HG03039 (cell line): ENCODE measurements at regions not wholly inside any gene's neighbourhood (a gene's known extent, or its start where the extent isn't known, plus 50 kb on each side); places are given as distances from the start of the nearest gene placed in this dataset.

Experiments used
- ATAC-seq: cut with Tn5 transposase; IDR thresholded peaks from one replicate; pipeline ENCODE4 v1.9.1; 2021; ENCODE audit warnings: mild to moderate bottlenecking, moderate library complexity; ENCODE audit not compliant: unreplicated experiment

GRCh38 chr13:73939071-73939380 is 195.2 kb downstream of the KLF12 start:
- no peak for ATAC-seq

DNA sequence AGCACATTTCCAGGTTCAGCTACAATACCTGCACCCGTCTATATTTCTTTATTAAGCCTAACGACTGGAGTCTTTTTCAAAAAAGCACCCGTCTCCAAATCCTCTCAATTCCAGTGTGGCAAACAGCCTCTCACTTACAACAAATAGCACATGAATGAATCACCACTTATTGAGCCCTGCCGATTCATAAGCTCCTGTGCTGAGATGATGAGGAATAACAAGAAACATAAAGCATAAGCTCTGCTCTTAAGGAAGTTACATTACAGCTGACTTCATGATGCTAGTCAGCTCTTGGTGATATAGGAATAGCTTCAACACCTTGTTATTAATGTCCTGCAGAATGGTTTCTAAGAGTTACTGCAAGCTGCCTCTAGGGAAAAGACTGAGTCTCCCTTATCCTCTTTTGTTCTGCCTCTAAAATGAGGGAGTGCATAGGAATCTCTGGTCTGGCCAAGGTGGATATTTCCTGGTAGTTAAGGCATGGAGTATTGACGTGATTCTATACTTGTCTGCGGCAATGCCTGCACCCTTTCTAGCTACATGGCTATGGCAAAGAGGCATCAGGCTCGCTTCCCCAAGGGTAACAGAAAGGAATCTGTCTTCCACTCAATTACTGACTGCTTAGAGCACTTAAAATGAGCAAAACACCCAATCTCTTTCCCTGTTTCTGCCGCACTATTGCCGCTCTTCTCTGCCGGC is 195.7 kb downstream of the KLF12 start:
- ATAC-seq, result no peak

- no peak for ATAC-seq
Observed at GRCh38 chr13:73937441-73937840, 196.8 kb downstream of the KLF12 start.

DNA sequence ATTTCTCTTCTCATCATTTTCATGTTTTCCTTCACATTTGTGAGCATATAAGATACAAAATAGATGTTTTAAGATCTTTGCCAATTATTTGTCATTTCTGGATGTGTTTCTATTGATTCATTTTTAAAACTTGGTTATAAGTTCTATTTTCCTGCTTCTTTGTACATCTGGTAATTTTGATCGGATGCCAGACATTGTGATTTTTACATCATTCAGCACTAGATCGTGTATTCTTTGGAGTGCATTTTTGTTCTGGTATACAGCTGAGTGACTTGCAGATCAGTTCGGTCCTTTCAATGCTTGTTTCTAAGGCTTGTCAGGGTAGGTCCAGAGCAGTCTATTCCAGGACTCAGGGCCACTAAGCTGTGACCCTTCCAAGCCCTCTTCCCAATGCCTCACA is 198.2 kb downstream of the KLF12 start:
- no peak for ATAC-seq

- ATAC-seq, result no peak
Observed at GRCh38 chr13:73934771-73935170, 199.4 kb downstream of the KLF12 start.

DNA sequence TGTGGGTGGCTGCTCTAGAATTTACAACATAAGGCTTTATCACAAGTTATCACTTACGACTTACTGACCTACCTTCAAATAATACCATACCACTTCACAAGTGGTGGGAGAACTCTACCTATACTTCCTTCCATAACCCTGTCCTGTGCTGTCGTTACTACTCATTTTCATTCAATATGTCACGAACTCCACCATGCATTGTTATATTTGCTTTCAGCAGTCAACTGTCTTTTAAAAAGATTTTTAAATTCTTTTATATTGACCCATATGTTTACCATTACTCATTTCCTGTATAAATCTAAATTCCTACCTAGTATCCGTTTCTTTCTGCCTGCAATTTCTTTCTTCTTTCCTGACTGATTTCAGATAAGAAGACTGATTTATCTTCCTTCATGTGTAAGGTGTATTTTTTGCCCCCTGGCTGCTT is 200.0 kb downstream of the KLF12 start:
- no peak for ATAC-seq

DNA sequence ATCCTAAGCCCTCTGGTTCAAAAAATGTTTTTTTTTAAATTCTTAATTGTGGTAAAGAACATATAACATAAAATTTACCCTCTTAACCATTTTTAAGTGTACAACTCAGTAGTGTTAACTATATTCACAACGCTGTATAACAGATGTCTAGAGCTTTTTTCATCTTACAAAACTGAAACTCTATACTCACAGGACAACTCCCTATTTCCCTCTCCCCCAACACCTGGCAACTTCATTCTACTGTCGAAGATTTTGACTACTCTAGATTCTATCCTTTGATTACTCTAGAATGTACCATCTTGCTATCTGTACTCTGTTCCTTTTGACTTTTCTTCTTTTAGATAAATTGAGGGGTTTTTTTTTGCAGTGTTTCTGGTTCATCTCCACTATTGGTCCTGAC is 200.4 kb downstream of the KLF12 start:
- no peak for ATAC-seq

- no peak for ATAC-seq
Observed at GRCh38 chr13:73932091-73932490, 202.1 kb downstream of the KLF12 start.

DNA sequence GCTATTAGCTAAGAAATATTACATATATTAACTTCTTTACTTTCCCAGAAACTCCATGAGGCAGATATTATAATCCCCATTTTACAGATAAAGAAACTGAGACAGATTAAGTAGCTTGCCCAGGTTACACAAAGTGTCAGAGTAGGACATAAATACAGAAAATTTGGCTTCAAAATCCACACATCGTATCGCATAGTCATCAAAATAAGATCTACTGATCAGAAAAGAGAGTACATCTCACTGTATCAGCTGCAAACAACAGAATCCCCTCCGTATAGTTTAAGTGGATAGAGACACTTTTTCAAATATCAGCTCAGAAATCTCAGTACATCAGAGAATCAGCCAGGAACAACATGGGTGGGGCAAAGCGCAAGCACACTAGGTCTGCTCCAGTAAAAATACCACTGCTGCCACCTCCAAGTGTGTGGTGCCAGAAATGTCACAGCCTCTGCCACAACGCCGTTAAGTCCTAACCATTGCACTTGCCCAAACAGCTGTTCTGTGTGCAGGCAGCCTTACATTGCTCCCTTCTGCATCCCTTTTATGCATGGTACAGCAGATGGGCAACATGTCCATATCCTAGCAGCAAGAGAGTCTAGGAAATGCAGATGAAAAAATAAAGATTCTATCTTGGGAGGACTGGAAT is 204.8 kb downstream of the KLF12 start:
- ATAC-seq, result no peak

DNA sequence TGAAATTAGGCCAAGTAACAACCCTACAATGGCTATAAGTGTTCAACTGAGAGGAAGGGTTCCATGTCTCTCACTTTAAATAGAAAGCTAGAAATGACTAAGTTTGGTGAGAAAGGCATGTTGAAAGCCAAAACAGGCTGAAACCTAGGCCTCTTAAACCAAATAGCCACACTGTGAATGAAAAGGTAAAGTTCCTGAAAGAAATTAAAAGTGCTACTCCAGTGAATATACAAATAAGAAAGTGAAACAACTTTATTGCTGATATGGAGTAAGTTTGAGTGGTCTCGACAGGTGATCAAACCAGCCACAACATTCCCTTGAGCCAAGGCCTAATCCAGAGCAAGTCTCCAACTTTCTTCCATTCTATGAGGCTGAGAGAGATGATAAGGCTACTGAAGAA is 209.6 kb downstream of the KLF12 start:
- peak; percentile 92 for ATAC-seq

DNA sequence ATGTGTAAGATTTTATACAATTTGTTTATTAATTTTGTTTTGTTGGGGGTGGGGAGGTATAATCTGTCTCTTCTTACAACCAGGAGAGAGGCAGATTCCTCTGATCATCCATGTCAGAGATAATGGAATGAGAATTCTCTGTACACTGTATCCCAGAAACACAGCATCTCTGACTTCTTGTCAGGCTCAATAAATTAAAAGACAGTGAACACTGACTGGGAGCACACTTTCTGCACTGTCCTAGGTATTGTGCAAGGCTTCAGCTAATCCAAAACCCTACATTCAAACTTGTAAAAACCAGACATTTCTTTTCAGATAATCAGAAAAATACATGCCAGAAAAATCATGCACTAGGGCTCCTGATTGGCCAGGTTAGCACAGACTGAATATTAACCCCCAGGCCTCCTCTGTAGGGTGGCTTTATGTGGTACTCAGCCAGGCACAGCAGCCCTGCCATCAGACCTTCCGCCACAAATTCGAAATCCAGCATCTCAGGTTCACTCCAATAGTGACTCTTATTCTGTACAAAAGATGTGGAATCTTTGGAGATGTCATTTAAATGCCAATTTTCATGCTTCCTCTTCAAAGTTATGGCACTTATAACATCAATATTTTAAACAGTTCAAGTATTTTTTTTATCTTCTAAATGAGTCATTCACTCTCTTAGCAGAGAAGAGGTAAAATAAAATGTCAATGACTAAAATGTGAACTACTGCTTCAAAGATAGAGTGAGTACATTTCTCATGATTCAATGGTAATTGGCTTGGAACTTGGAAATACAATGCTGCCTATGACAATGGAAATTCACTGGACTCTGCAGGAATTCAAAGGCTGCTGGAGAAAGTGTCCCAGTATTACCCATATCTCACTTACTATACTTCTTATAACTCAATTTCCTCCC is 211.5 kb downstream of the KLF12 start:
- ATAC-seq, result no peak

DNA sequence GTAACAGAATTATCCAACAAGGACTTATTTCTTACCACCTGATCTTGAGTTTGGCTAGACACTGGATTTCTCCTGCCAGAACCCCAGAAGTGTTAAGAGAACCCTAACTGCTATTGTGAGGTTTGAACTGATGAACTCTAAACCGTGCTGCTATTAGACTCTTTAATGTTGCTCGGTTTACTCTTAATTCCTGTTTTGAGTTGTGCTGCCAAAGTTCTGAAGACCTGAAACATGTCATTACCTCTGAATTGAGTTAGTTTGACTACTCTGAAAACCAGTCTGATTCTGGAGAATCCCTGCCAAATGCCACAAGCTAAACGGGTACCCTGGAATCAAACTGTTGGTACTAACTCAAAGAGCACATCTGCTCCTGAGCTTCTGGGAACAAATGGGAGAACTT is 215.5 kb downstream of the KLF12 start:
- no peak for ATAC-seq

DNA sequence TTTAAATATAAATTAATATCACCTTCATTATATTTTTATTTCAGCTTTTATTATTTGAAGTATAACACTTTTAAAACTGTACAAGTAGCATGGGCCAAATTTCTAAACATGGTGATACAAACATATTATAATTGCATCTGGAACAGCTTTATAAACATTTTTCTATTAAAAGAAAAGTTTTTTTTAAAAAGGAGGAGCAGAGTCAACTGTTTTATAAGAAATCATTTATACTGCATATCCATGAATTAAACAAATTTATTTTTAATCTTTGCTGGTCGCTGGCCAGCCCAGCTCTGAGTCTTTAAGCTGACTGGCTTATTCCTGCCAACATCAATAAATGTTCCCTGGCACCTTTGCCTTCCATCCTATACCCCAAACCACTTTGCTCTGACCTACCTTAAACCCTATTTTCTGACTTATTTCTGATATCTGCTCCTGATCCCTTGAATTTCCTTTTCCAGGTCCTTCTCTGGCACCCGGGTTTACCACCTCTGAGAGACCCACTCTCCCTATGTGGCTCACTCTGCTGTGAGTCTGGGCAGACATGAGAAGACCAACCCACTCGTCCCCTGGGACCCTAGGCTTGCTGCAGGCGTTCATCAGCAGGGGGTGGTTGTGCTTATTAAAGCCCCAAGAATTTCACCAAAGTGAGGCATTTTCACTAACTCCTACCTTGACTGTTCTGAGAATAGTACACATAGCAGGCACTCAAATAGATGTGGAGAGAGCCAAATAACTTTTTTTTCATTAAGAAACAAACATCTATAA is 220.3 kb downstream of the KLF12 start:
- no peak for ATAC-seq

- no peak for ATAC-seq
Observed at GRCh38 chr13:73913079-73913740, 221.0 kb downstream of the KLF12 start.

GRCh38 chr13:73911361-73911760 is 222.8 kb downstream of the KLF12 start:
- no peak for ATAC-seq

GRCh38 chr13:73910733-73911132 is 223.5 kb downstream of the KLF12 start:
- no peak for ATAC-seq

DNA sequence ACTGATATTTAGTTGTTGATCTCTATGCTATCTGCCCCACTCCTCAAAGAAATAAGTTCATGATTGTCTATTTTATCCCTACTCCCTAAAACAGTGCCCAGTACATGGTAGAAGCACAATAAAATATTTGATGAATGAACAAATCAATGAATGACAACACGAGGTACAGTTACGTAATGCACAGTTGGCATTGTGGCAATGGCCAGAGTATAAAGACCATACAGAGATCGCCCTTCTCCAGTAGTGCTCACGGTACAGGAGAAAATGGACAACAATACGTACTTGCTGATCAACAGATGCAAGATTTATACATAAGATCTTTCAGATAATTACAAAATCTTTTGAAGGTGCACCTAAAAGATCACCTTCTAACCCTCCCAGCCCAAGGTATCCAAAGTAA is 225.4 kb downstream of the KLF12 start:
- ATAC-seq, result no peak

DNA sequence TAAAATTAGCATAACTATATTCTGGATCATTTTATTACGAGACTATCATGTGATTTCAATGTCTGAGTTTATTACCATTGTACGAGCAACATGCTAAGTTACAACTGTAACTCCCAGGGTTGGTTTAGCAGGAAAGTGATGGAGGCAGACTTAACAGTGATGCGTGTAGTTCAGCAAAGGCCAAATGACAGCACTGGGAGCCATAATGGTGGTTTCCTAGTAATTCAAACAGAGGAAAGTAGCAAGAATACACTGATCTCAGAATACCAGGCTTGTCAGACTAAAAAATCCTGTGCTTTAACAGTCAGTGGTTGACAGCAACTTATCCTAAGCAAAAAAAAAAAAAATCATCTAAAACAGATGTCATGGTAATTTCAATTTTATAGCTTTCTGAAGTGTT is 229.6 kb downstream of the KLF12 start:
- no peak for ATAC-seq

GRCh38 chr13:73903561-73903960 is 230.6 kb downstream of the KLF12 start:
- no peak for ATAC-seq

- no peak for ATAC-seq
Observed at GRCh38 chr13:73902847-73903246, 231.4 kb downstream of the KLF12 start.

DNA sequence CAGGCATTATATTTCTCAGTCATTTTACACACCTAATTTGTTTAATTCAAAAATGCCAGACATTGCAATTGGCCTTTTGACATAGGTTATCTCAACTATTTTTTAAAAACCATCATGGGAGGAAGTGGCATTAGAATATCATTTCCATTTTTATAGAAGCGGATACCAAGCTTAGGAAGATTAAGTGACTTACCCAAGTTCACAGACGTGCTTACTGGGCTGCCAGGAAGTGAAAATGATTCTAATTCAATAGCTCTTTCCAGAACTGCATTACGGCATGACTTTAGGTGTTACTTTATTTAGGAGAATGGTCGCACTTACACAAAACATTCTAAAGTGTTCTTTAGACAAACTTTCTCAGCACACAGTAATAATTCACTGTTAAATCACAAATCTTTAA is 231.9 kb downstream of the KLF12 start:
- no peak for ATAC-seq
